ENCODE measurements at regions not wholly inside any gene's neighbourhood (a gene's known extent, or its start where the extent isn't known, plus 50 kb on each side); places are given as distances from the start of the nearest gene placed in this dataset.
"Not testable (repeated sequence)": the region's sequence is repeated elsewhere in the genome, so short reads cannot be mapped to it uniquely, and the experiment has no call there.

- no peaks in the 10 kb centered on the region for H3K9me3 ChIP-seq
- H3K4me3 ChIP-seq, result no peak overlapping the region
- H3K36me3 ChIP-seq, result no peaks in the 10 kb centered on the region
- H3K27me3 ChIP-seq, result no peaks in the 10 kb centered on the region
- H3K27ac ChIP-seq, result no peak overlapping the region
- TF ChIP-seq CTCF (IDR thresholded peaks at IDR 0.05) (no peak), POLR2A (IDR thresholded peaks at IDR 0.05) (no peak)
- DNase-seq, result no peak
- 55% methylated on average over 3 of the region's 3 CpGs for WGBS (ENCODE audit: insufficient coverage, low coverage, low lambda C conversion rate, missing lambda C conversion rate)
- intact Hi-C loops (cut with DNase I), result no loop called here
- H3K4me1 ChIP-seq, result no peaks in the 10 kb centered on the region
- peak in 2 of 4 donors; percentile 23 to 31 for ATAC-seq
These were observed 336.9 kb downstream of the BMP4 start for GRCh38 chr14:53619691-53620231.

- H3K27me3 ChIP-seq; ATAC-seq; H3K9me3 ChIP-seq; H3K4me1 ChIP-seq; DNase-seq; H3K4me3 ChIP-seq; intact Hi-C loops (cut with DNase I); H3K36me3 ChIP-seq; H3K27ac ChIP-seq: not testable (repeated sequence)
- WGBS (ENCODE audit: insufficient coverage, low coverage, low lambda C conversion rate, missing lambda C conversion rate), result 87% methylated on average over 2 of the region's 2 CpGs
These were observed 340.1 kb downstream of the BMP4 start for GRCh38 chr14:53616536-53616935.

- intact Hi-C loops (cut with DNase I), result no loop called here
- WGBS (ENCODE audit: insufficient coverage, low coverage, low lambda C conversion rate, missing lambda C conversion rate), result 42% methylated on average over 3 of the region's 3 CpGs
- TF ChIP-seq CTCF (IDR thresholded peaks at IDR 0.05), result no peak
- TF ChIP-seq POLR2A (IDR thresholded peaks at IDR 0.05), result no peak
- ATAC-seq, result peak in 3 of 4 donors; percentile 50 to 65 (median 59)
- Histone ChIP-seq H3K36me3 (no peaks in the 10 kb centered on the region), H3K27ac (no peak overlapping the region), H3K4me3 (no peak overlapping the region), H3K27me3 (no peaks in the 10 kb centered on the region), H3K4me1 (no peaks in the 10 kb centered on the region), H3K9me3 (no peaks in the 10 kb centered on the region)
- DNase-seq, result no peak
These were observed 341.4 kb downstream of the BMP4 start for GRCh38 chr14:53615252-53615651.

- H3K9me3 ChIP-seq, result no peaks in the 10 kb centered on the region
- no peaks in the 10 kb centered on the region for H3K27me3 ChIP-seq
- intact Hi-C loops (cut with DNase I), result no loop called here
- H3K4me1 ChIP-seq, result no peaks in the 10 kb centered on the region
- H3K4me3 ChIP-seq, result peak overlapping the region in 1 of 3 donors; percentile 20
- TF ChIP-seq CTCF (IDR thresholded peaks at IDR 0.05), result peak in 1 of 4 donors; percentile 12
- TF ChIP-seq POLR2A (IDR thresholded peaks at IDR 0.05), result no peak
- peak overlapping the region in 2 of 3 donors; percentile 21 to 55 for H3K27ac ChIP-seq
- peak; percentile 88 to 97 (median 93) for ATAC-seq
- H3K36me3 ChIP-seq, result no peaks in the 10 kb centered on the region
- DNase-seq, result peak in 2 of 3 donors; percentile 53 to 55
- WGBS (ENCODE audit: insufficient coverage, low coverage, low lambda C conversion rate, missing lambda C conversion rate), result 36% methylated on average over 12 of the region's 12 CpGs
These were observed 343.0 kb downstream of the BMP4 start for GRCh38 chr14:53613404-53614253.

GRCh38 chr14:53610947-53611346 is 345.7 kb downstream of the BMP4 start:
- Histone ChIP-seq H3K36me3 (no peaks in the 10 kb centered on the region), H3K9me3 (no peaks in the 10 kb centered on the region), H3K27ac (no peak overlapping the region), H3K27me3 (no peaks in the 10 kb centered on the region), H3K4me3 (no peak overlapping the region), H3K4me1 (no peaks in the 10 kb centered on the region)
- intact Hi-C loops (cut with DNase I), result no loop called here
- DNase-seq (no peak), ATAC-seq (no peak)
- TF ChIP-seq CTCF (IDR thresholded peaks at IDR 0.05), result no peak
- no peak for TF ChIP-seq POLR2A (IDR thresholded peaks at IDR 0.05)
